ENCODE measurements at regions not wholly inside any gene's neighbourhood (a gene's known extent, or its start where the extent isn't known, plus 50 kb on each side); places are given as distances from the start of the nearest gene placed in this dataset.

DNA sequence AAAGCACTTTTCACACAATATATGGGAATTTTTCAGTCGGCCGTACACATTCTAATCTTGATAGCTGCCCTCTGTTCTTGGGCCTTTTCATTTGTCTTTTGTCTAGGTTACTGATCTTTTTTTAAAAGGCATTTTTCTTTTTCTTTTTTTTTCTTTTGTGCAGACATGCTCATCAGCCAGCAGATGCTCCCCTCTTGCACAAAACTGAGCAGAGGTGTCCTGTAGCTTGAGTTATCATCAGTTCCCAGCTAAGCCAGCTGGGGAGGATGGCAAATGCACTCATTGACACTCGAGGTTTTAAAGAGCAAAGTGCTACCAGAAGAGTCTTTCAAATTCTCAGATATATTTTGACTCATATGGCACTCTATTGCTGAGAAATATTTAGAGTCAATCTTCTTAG lies 913.9 kb upstream of the SEL1L start:
- POLR2A ChIA-PET: no interaction called here
- H3K9me2 ChIP-seq (ENCODE audit: insufficient read depth, low read length): no peaks in the 10 kb centered on the region
- CTCF ChIA-PET (ENCODE audit: unreplicated experiment): no interaction called here
- DNase-seq (ENCODE audit: low spot score): no peak
- H3K27ac ChIP-seq (ENCODE audit: low read depth, low read length, poor library complexity, severe bottlenecking): no peak overlapping the region
- H3K4me3 ChIP-seq (ENCODE audit: low read depth, low read length, poor library complexity, severe bottlenecking): no peak overlapping the region
- H3K4me2 ChIP-seq (ENCODE audit: low read length): no peak overlapping the region
- H3K36me3 ChIP-seq (ENCODE audit: insufficient read depth, low read length): no peaks in the 10 kb centered on the region
- H3K4me1 ChIP-seq (ENCODE audit: insufficient read depth, low read length, poor library complexity, severe bottlenecking): no peaks in the 10 kb centered on the region
- H2AFZ ChIP-seq (ENCODE audit: low read length): no peak overlapping the region
- BruUV-seq (replicated peaks): no TSS peak
- no peak for TF ChIP-seq EZH2phosphoT487 (IDR thresholded peaks at IDR 0.05; ENCODE audit: borderline replicate concordance, low read depth, low read length)
- TF ChIP-seq, protein P1, sequence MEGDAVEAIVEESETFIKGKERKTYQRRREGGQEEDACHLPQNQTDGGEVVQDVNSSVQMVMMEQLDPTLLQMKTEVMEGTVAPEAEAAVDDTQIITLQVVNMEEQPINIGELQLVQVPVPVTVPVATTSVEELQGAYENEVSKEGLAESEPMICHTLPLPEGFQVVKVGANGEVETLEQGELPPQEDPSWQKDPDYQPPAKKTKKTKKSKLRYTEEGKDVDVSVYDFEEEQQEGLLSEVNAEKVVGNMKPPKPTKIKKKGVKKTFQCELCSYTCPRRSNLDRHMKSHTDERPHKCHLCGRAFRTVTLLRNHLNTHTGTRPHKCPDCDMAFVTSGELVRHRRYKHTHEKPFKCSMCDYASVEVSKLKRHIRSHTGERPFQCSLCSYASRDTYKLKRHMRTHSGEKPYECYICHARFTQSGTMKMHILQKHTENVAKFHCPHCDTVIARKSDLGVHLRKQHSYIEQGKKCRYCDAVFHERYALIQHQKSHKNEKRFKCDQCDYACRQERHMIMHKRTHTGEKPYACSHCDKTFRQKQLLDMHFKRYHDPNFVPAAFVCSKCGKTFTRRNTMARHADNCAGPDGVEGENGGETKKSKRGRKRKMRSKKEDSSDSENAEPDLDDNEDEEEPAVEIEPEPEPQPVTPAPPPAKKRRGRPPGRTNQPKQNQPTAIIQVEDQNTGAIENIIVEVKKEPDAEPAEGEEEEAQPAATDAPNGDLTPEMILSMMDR (conservative IDR thresholded peaks at IDR 0.05; ENCODE audit: low read length): no peak
- no peaks in the 10 kb centered on the region for H4K20me1 ChIP-seq (ENCODE audit: insufficient read depth, low read length)
- intact Hi-C loops (cut with micrococcal nuclease; ENCODE audit: unreplicated experiment): no loop called here
- H3K9me3 ChIP-seq (ENCODE audit: low read length): no peaks in the 10 kb centered on the region
- no peaks in the 10 kb centered on the region for H3K79me2 ChIP-seq (ENCODE audit: insufficient read depth, low read depth, low read length)

DNA sequence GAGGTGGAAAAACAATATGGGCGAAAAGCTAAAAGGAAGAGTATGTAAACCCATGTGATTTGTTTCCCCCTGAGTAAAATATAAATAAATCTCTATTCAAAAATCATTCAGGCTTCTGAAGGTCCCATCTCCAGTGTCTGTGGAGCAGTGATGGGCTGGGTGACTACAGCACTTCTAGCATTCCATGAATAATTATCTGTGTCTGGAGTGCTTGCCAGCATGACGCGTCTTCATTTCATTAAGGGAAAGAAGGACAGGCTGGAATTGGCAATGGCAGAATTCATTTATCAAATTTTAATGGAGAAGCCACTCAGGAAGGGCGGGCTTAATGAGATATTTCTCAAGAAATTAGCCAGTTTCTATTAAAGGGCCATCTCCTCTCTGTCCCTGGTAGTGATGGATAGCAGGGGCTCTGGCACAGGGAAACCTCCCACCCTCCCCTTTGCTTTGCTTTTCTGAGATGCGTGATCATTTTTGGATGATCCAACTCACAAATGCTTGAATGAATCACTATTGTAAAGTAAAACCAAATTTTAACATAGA lies 916.3 kb upstream of the SEL1L start:
- Histone ChIP-seq H3K4me1 (ENCODE audit: insufficient read depth, low read length, poor library complexity, severe bottlenecking) (no peaks in the 10 kb centered on the region), H3K4me3 (ENCODE audit: low read depth, low read length, poor library complexity, severe bottlenecking) (no peak overlapping the region), H3K27ac (ENCODE audit: low read depth, low read length, poor library complexity, severe bottlenecking) (no peak overlapping the region), H4K20me1 (ENCODE audit: insufficient read depth, low read length) (no peaks in the 10 kb centered on the region), H3K79me2 (ENCODE audit: insufficient read depth, low read depth, low read length) (no peaks in the 10 kb centered on the region), H3K36me3 (ENCODE audit: insufficient read depth, low read length) (no peaks in the 10 kb centered on the region), H3K4me2 (ENCODE audit: low read length) (no peak overlapping the region), H3K9me2 (ENCODE audit: insufficient read depth, low read length) (no peaks in the 10 kb centered on the region), H3K9me3 (ENCODE audit: low read length) (no peaks in the 10 kb centered on the region), H2AFZ (ENCODE audit: low read length) (no peak overlapping the region)
- ChIA-PET POLR2A (no interaction called here), CTCF (ENCODE audit: unreplicated experiment) (no interaction called here)
- no peak for DNase-seq (ENCODE audit: low spot score)
- intact Hi-C loops (cut with micrococcal nuclease; ENCODE audit: unreplicated experiment): no loop called here
- no TSS peak for BruUV-seq (replicated peaks)
- no peak for TF ChIP-seq EZH2phosphoT487 (IDR thresholded peaks at IDR 0.05; ENCODE audit: borderline replicate concordance, low read depth, low read length)
- TF ChIP-seq, protein P1 (conservative IDR thresholded peaks at IDR 0.05; ENCODE audit: low read length): no peak

DNA sequence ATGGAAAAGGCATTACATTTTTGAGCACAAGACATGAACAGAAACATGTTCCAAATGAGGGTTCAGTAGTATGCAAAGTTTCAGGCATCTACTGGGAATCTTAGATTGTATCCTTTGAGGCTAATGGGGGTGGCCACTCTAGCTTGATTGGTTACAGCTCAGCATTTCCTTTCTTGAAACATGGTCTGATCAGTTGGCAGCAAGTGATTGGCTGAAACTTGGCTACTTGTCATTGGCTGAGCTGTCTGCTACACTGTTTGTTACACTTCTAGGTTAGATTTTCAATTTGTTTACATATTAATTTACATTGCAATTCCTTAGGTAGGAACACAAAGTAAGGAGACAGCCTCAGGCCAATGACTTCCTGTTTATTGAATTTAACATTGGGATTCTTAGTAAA lies 918.0 kb upstream of the SEL1L start:
- H3K9me3 ChIP-seq (ENCODE audit: low read length): no peaks in the 10 kb centered on the region
- no TSS peak for BruUV-seq (replicated peaks)
- no peaks in the 10 kb centered on the region for H4K20me1 ChIP-seq (ENCODE audit: insufficient read depth, low read length)
- intact Hi-C loops (cut with micrococcal nuclease; ENCODE audit: unreplicated experiment): no loop called here
- H3K4me1 ChIP-seq (ENCODE audit: insufficient read depth, low read length, poor library complexity, severe bottlenecking): no peaks in the 10 kb centered on the region
- H3K4me2 ChIP-seq (ENCODE audit: low read length): no peak overlapping the region
- H2AFZ ChIP-seq (ENCODE audit: low read length): no peak overlapping the region
- DNase-seq (ENCODE audit: low spot score): no peak
- no peaks in the 10 kb centered on the region for H3K36me3 ChIP-seq (ENCODE audit: insufficient read depth, low read length)
- ChIA-PET CTCF (ENCODE audit: unreplicated experiment) (no interaction called here), POLR2A (no interaction called here)
- H3K4me3 ChIP-seq (ENCODE audit: low read depth, low read length, poor library complexity, severe bottlenecking): no peak overlapping the region
- TF ChIP-seq, protein P1 (conservative IDR thresholded peaks at IDR 0.05; ENCODE audit: low read length): no peak
- no peaks in the 10 kb centered on the region for H3K79me2 ChIP-seq (ENCODE audit: insufficient read depth, low read depth, low read length)
- no peaks in the 10 kb centered on the region for H3K9me2 ChIP-seq (ENCODE audit: insufficient read depth, low read length)
- H3K27ac ChIP-seq (ENCODE audit: low read depth, low read length, poor library complexity, severe bottlenecking): no peak overlapping the region

Data from OCI-LY7 (cell line).